ENCODE measurements at regions not wholly inside any gene's neighbourhood (a gene's known extent, or its start where the extent isn't known, plus 50 kb on each side); places are given as distances from the start of the nearest gene placed in this dataset.

DNA sequence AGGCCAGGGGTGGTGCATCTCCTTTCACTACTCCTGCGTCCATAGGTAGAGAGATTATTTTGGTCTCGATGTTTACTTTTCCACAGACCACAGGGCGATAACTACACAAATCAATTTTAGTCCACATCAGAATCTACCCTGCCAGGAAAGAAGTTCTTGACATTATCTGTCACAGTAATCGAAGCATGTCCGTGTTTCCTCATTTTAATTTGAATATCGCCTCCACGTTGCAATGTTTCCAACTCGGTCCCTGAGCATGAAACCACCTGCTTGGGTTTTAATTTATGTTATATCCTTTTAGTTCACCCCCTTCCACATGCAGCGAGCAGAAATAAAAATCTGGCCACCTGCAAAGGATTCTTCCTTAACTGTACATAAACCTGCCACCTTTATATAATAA is 100.1 kb upstream of the ATXN3L start:
- TF ChIP-seq EZH2 (IDR thresholded peaks at IDR 0.05; ENCODE audit: insufficient read depth, poor library complexity, severe bottlenecking): no peak
- no peak for TF ChIP-seq EZH2phosphoT487 (IDR thresholded peaks at IDR 0.05; ENCODE audit: insufficient read depth, low read depth)

Data from GM23248 (cell line).